Epithelial cell of esophagus (primary cell): ENCODE measurements at regions not wholly inside any gene's neighbourhood (a gene's known extent, or its start where the extent isn't known, plus 50 kb on each side); places are given as distances from the start of the nearest gene placed in this dataset.

Experiments
- DNase-seq: peaks from one replicate; pipeline ENCODE4 v3.0.0; 2010; ENCODE audit warnings: low read depth
- H3K4me3 ChIP-seq: 2 replicates; pipeline ENCODE4 v1.5.1; 2011; ENCODE audit warnings: mild to moderate bottlenecking, low read length, control low read depth
- CTCF ChIP-seq: IDR thresholded peaks from 2 replicates; pipeline ENCODE4 v1.5.1; 2011; ENCODE audit warnings: low read depth, mild to moderate bottlenecking, low read length, control low read depth, inconsistent platforms; ENCODE audit not compliant: insufficient read depth; ENCODE audit errors: missing control alignments

DNA sequence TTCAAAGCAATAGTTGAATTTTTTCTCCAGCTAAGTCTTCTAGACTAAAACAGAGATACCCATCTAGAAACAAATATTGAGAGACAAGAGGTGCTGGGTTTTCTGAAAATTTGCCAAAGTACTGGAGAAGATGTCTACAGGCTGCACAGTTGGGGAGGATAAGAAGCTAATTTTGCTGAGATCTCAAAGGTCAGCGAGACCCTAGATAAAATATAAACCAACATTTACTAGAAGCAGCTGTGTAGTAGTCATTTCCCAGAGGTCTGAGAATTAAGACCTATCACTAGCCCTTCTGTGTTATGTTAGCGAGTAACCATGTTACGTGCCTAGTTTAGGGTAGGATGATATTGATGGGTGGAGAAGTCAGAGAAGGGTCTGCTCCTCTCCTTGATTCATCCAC lies 208.5 kb upstream of the TNC start:
- no peak overlapping the region for H3K4me3 ChIP-seq
- DNase-seq = no peak
- no peak for TF ChIP-seq CTCF

- TF ChIP-seq CTCF = no peak
- no peak overlapping the region for H3K4me3 ChIP-seq
- DNase-seq = peak; percentile 41
Observed at GRCh38 chr9:115327436-115328122, 209.6 kb upstream of the TNC start.

DNA sequence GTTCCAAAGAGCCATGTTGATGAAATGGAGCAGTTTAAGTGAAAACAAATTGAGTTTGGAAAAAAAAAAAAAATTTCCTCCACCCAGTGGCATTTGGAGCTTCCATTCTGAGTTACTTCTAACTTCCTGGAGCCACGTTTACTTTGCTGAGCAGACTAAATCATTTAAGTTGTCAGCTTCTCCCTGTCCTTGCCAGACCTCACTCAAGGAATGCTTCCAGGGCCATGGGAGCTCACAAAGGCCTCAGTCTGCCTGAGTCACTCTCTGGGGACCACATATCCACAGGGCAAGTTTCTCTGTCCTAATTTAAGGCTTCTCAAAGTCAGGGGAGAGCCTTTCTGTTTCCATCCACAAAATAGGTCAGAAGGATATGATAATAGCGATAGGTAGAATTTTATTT lies 210.3 kb upstream of the TNC start:
- no peak overlapping the region for H3K4me3 ChIP-seq
- DNase-seq = peak; percentile 3
- no peak for TF ChIP-seq CTCF

- H3K4me3 ChIP-seq = no peak overlapping the region
- no peak for TF ChIP-seq CTCF
- DNase-seq = no peak
Observed at GRCh38 chr9:115328677-115329076, 210.7 kb upstream of the TNC start.

DNA sequence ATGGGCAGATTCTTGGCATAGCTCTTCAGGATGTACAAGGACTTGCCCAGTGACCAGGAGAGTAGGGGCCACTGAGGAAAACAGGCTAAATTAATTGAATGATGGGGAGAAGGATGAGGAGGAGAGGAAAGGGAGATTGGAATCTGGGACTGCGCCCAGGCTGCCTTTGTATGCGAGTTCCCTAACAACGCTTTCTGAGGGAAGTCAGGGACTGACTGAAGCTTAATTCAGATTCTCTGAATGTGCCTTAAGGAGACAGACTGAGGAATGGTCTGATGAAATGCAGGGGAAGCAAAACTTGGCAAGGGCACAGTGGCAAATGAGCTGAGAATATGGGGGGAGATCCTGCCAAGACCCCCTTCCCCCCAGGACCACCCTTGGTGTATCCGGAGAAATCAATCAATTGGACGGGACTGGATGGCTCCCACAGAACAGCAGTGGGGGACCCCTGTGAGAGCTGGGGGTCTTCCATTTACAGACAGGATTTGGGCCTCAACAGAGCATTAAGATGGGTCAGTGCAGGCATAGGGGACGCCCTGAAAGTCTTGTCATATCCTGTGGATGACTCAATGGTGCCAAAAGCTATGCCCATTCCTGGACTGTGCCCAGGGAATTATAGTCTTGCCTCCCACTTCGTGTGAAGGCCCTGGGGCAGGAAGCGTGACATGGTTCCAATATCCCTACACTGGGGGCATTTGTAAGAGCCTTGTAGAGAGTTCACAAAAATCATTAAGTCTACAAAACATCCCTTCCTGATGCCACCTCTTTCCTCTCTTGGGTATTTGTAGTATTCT lies 215.5 kb upstream of the TNC start:
- DNase-seq = peak; percentile 23
- H3K4me3 ChIP-seq = no peak overlapping the region
- no peak for TF ChIP-seq CTCF

- DNase-seq = no peak
- TF ChIP-seq CTCF = no peak
- H3K4me3 ChIP-seq = no peak overlapping the region
Observed at GRCh38 chr9:115335439-115335838, 217.5 kb upstream of the TNC start.
